GM23338 (cell line): ENCODE measurements at regions not wholly inside any gene's neighbourhood (a gene's known extent, or its start where the extent isn't known, plus 50 kb on each side); places are given as distances from the start of the nearest gene placed in this dataset.

ENCODE experiments used
- CREB1 ChIP-seq: fragments of 250-450 bp; sonication (Bioruptor Pico); IDR thresholded peaks from 2 replicates; pipeline ENCODE4 v1.5.0; 2020; ENCODE audit warnings: low read depth, mild to moderate bottlenecking, moderate library complexity
- EZH2 ChIP-seq: fragments of 200-600 bp; sonication (generic); IDR thresholded peaks from one replicate; pipeline ENCODE4 v1.8.0; 2017; ENCODE audit warnings: antibody characterized with exemption, mild to moderate bottlenecking, low read depth; ENCODE audit not compliant: unreplicated experiment
- TF ChIP-seq, protein P1 (sequence below), 2 experiments: fragments of 200-600 bp in 1 of 2; sonication (generic) in 1 of 2; conservative IDR thresholded peaks; 2 replicates each; pipeline versions ENCODE4 v1.5.1 to v1.6.1; 2016 to 2017; ENCODE audit warnings: antibody characterized with exemption in 2 of 2, low read depth in 2 of 2, mild to moderate bottlenecking in 2 of 2, moderate library complexity in 1 of 2

DNA sequence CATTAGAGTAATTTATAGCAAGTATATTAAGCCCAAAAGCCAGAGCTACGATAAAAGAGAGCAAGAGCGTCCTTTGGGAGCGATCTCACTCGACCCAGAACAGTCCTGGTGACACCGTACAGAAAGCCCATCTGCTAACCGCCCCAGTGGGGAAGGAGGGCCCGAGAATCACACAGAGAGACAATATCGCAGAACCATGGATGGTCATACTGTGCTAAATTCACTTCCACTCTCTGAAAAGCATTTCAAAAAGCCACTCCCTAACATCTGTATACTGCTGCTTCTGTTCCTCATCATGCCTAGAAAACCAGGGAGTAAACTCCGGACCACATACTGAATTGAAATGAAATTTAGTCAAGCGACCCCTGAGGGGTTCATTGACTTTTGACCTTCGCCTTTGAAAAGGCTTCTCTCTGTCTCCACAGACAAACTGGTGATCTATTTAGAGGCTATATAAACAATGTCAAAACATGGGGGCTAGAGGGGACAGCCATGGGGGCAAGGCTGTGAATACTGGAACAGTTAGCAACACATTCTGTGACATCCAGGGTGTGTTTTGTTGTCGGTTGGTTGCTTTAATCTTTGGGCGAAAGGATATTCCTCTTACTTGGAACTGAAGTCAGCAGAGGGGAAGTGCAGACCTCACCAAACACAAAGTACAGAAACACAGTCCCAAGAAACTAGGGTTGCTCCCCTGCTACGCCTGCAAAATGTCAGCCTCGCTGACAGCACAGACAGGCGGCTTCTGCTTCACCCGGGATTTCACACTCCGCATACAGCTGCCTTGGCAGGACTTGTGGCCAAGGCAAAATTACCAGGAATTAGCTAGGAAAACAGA lies 129.0 kb upstream of the RASGEF1B start:
- TF ChIP-seq, protein P1, sequence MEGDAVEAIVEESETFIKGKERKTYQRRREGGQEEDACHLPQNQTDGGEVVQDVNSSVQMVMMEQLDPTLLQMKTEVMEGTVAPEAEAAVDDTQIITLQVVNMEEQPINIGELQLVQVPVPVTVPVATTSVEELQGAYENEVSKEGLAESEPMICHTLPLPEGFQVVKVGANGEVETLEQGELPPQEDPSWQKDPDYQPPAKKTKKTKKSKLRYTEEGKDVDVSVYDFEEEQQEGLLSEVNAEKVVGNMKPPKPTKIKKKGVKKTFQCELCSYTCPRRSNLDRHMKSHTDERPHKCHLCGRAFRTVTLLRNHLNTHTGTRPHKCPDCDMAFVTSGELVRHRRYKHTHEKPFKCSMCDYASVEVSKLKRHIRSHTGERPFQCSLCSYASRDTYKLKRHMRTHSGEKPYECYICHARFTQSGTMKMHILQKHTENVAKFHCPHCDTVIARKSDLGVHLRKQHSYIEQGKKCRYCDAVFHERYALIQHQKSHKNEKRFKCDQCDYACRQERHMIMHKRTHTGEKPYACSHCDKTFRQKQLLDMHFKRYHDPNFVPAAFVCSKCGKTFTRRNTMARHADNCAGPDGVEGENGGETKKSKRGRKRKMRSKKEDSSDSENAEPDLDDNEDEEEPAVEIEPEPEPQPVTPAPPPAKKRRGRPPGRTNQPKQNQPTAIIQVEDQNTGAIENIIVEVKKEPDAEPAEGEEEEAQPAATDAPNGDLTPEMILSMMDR (conservative IDR thresholded peaks at IDR 0.05; ENCODE audit: low read depth in 2 of 2): no peak
- TF ChIP-seq CREB1 (CRISPR knock-in tag) (no peak), EZH2 (no peak)
